H9 (cell line): ENCODE measurements at regions not wholly inside any gene's neighbourhood (a gene's known extent, or its start where the extent isn't known, plus 50 kb on each side); places are given as distances from the start of the nearest gene placed in this dataset.

Experiments
- DNase-seq: peaks from one replicate; pipeline ENCODE4 v3.0.0-alpha.2; 2017
- H2AFZ ChIP-seq: one replicate; pipeline ENCODE4 v1.6.1; 2013; ENCODE audit warnings: mild to moderate bottlenecking, low read length, control low read depth, moderate library complexity
- H2AK5ac ChIP-seq: 2 replicates; pipeline ENCODE4 v1.6.1; 2013; ENCODE audit warnings: low read length, control low read depth, mixed read lengths; ENCODE audit not compliant: insufficient read length
- H2BK120ac ChIP-seq: one replicate; pipeline ENCODE4 v1.6.1; 2013; ENCODE audit warnings: low read depth, mild to moderate bottlenecking, low read length, control low read depth, inconsistent platforms; ENCODE audit not compliant: poor library complexity, severe bottlenecking
- H2BK12ac ChIP-seq: 2 replicates; pipeline ENCODE4 v1.6.1; 2013; ENCODE audit warnings: low read length, control low read depth, mixed read lengths, low read depth; ENCODE audit not compliant: insufficient read length
- H2BK15ac ChIP-seq: 2 replicates; pipeline ENCODE4 v1.6.1; 2013; ENCODE audit warnings: low read depth, low read length, control low read depth
- H2BK20ac ChIP-seq: one replicate; pipeline ENCODE4 v1.6.1; 2013; ENCODE audit warnings: low read depth, mild to moderate bottlenecking, low read length, control low read depth, inconsistent platforms; ENCODE audit not compliant: poor library complexity, severe bottlenecking
- H2BK5ac ChIP-seq: 2 replicates; pipeline ENCODE4 v1.6.1; 2013; ENCODE audit warnings: low read length, control low read depth, mixed read lengths; ENCODE audit not compliant: insufficient read length
- H3K14ac ChIP-seq: 2 replicates; pipeline ENCODE4 v1.6.1; 2013; ENCODE audit warnings: low read length, control low read depth; ENCODE audit not compliant: insufficient read depth
- H3K18ac ChIP-seq: 2 replicates; pipeline ENCODE4 v1.6.1; 2013; ENCODE audit warnings: low read depth, mild to moderate bottlenecking, mixed read lengths, low read length, control low read depth; ENCODE audit not compliant: insufficient read length
- H3K23ac ChIP-seq: 2 replicates; pipeline ENCODE4 v1.6.1; 2013; ENCODE audit warnings: low read length, control low read depth, mixed read lengths, low read depth; ENCODE audit not compliant: insufficient read length
- H3K23me2 ChIP-seq: 2 replicates; pipeline ENCODE4 v1.6.1; 2013; ENCODE audit warnings: low read depth, mild to moderate bottlenecking, mixed read lengths, low read length, control low read depth; ENCODE audit not compliant: insufficient read length, poor library complexity, severe bottlenecking
- H3K27ac ChIP-seq: 2 replicates; pipeline ENCODE4 v1.5.1; 2013; ENCODE audit warnings: low read length, control low read depth, mixed read lengths, low read depth; ENCODE audit not compliant: insufficient read length
- H3K27me3 ChIP-seq: 2 replicates; pipeline ENCODE4 v1.6.1; 2013; ENCODE audit warnings: low read length, control low read depth, inconsistent platforms; ENCODE audit not compliant: insufficient read depth
- H3K4ac ChIP-seq: 2 replicates; pipeline ENCODE4 v1.6.1; 2013; ENCODE audit warnings: low read depth, mild to moderate bottlenecking, control low read depth, inconsistent platforms, low read length, moderate library complexity
- H3K4me1 ChIP-seq: 2 replicates; pipeline ENCODE4 v1.6.1; 2013; ENCODE audit warnings: low read length, control low read depth, inconsistent platforms; ENCODE audit not compliant: insufficient read depth
- H3K4me2 ChIP-seq: 2 replicates; pipeline ENCODE4 v1.6.1; 2013; ENCODE audit warnings: low read length, control low read depth, mixed read lengths; ENCODE audit not compliant: insufficient read length, insufficient read depth
- H3K56ac ChIP-seq: 2 replicates; pipeline ENCODE4 v1.6.1; 2013; ENCODE audit warnings: low read depth, mild to moderate bottlenecking, mixed read lengths, low read length, control low read depth; ENCODE audit not compliant: insufficient read length
- H3K79me1 ChIP-seq: 2 replicates; pipeline ENCODE4 v1.6.1; 2013; ENCODE audit warnings: low read depth, mild to moderate bottlenecking, moderate library complexity, low read length, control low read depth, inconsistent platforms; ENCODE audit not compliant: insufficient read depth, poor library complexity, severe bottlenecking
- H3K79me2 ChIP-seq: 2 replicates; pipeline ENCODE4 v1.6.1; 2013; ENCODE audit warnings: low read length, control low read depth, inconsistent platforms; ENCODE audit not compliant: insufficient read depth
- H3K9ac ChIP-seq: 2 replicates; pipeline ENCODE4 v1.6.1; 2013; ENCODE audit warnings: low read length, control low read depth, mixed read lengths; ENCODE audit not compliant: insufficient read length; ENCODE audit errors: extremely low read depth
- H3K9me3 ChIP-seq: one replicate; pipeline ENCODE4 v1.6.1; 2013; ENCODE audit warnings: low read depth, low read length, inconsistent platforms; ENCODE audit not compliant: control insufficient read depth
- H3T11ph ChIP-seq: one replicate; pipeline ENCODE4 v1.6.1; 2013; ENCODE audit warnings: mild to moderate bottlenecking, low read length, control low read depth, inconsistent platforms
- H4K20me1 ChIP-seq: one replicate; pipeline ENCODE4 v1.6.1; 2013; ENCODE audit not compliant: control insufficient read depth, insufficient read length, insufficient read depth
- H4K5ac ChIP-seq: 2 replicates; pipeline ENCODE4 v1.6.1; 2013; ENCODE audit warnings: low read depth, mild to moderate bottlenecking, mixed read lengths, low read length, control low read depth; ENCODE audit not compliant: insufficient read length
- H4K8ac ChIP-seq: replicated peaks from 2 replicates; pipeline ENCODE4 v1.6.1; 2013; ENCODE audit warnings: low read length, control low read depth, mixed read lengths, low read depth; ENCODE audit not compliant: insufficient read length
- H4K91ac ChIP-seq: 2 replicates; pipeline ENCODE4 v1.6.1; 2013; ENCODE audit warnings: low read depth, mild to moderate bottlenecking, moderate library complexity, mixed read lengths, low read length, control low read depth; ENCODE audit not compliant: insufficient read length
- H3K27ac Mint-ChIP-seq, 3 experiments: 2 replicates in 2 of 3; 3 replicates in 1 of 3; pipeline ENCODE4 v1.8.0; 2020 to 2021; ENCODE audit warnings: mixed read lengths in 3 of 3, mild to moderate bottlenecking in 1 of 3, moderate library complexity in 1 of 3
- H3K27me3 Mint-ChIP-seq: 2 replicates; pipeline ENCODE4 v1.8.0; 2021; ENCODE audit warnings: low read depth, mild to moderate bottlenecking, moderate library complexity, mixed read lengths
- H3K36me3 Mint-ChIP-seq, 3 experiments: 2 replicates in 2 of 3; 3 replicates in 1 of 3; pipeline ENCODE4 v1.8.0; 2020 to 2021; ENCODE audit warnings: low read depth in 3 of 3, mixed read lengths in 3 of 3; ENCODE audit not compliant: insufficient read depth in 1 of 3
- H3K4me1 Mint-ChIP-seq, 2 experiments: 2 replicates each; pipeline ENCODE4 v1.8.0; 2020; ENCODE audit warnings: mixed read lengths in 2 of 2
- H3K4me3 Mint-ChIP-seq, 2 experiments: 2 replicates in 1 of 2; 3 replicates in 1 of 2; pipeline ENCODE4 v1.8.0; 2020 to 2021; ENCODE audit warnings: mild to moderate bottlenecking in 2 of 2, mixed read lengths in 2 of 2, moderate library complexity in 1 of 2
- H3K9me3 Mint-ChIP-seq, 2 experiments: 2 replicates in 1 of 2; 3 replicates in 1 of 2; pipeline ENCODE4 v1.8.0; 2020; ENCODE audit warnings: mild to moderate bottlenecking in 2 of 2, mixed read lengths in 2 of 2, moderate library complexity in 1 of 2
- WGBS: extraction: QIAGEN DNeasy Blood & Tissue Kit; methylation state at CpG from one replicate; pipeline ENCODE4 v1.1.7; 2013; ENCODE audit warnings: missing lambda C conversion rate, low lambda C conversion rate, mixed read lengths; ENCODE audit not compliant: insufficient read length; ENCODE audit errors: extremely low coverage; 5-methylcytosine and 5-hydroxymethylcytosine counted together
- TF ChIP-seq, protein P1 (sequence below): fragments of 200-600 bp; sonication (generic); conservative IDR thresholded peaks from 3 replicates; pipeline ENCODE4 v1.8.0; 2021; ENCODE audit warnings: antibody characterized with exemption, mild to moderate bottlenecking

DNA sequence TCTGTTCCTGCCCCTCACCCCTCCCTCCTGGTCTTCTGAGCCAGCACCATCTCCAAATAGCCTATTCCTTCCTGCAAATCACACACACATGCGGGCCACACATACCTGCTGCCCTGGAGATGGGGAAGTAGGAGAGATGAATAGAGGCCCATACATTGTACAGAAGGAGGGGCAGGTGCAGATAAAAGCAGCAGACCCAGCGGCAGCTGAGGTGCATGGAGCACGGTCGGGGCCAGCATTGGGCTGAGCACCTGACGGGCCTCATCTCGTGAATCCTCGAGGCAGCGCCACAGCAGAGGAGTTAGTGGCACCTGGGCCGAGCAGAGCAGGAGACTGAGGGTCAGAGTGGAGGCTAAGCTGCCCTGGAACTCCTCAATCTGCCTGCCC lies 941.8 kb downstream of the BRD1 start:
- Histone ChIP-seq H4K8ac (no peak overlapping the region), H3K4me1 (no peaks in the 10 kb centered on the region), H2BK5ac (no peak overlapping the region), H4K91ac (no peak overlapping the region), H3K9me3 (no peaks in the 10 kb centered on the region), H3K14ac (no peak overlapping the region), H3K4ac (no peak overlapping the region), H3K18ac (no peak overlapping the region), H3K79me2 (no peaks in the 10 kb centered on the region), H2BK120ac (no peak overlapping the region), H3K27ac (no peak overlapping the region), H3K23me2 (no peaks in the 10 kb centered on the region), H3K9ac (no peak overlapping the region), H3K27me3 (no peaks in the 10 kb centered on the region), H3K79me1 (no peaks in the 10 kb centered on the region), H4K20me1 (no peaks in the 10 kb centered on the region), H2BK15ac (no peak overlapping the region), H4K5ac (no peak overlapping the region), H3T11ph (no peak overlapping the region), H3K56ac (no peak overlapping the region), H3K23ac (no peak overlapping the region), H2AFZ (no peak overlapping the region), H3K4me2 (no peak overlapping the region), H2AK5ac (no peak overlapping the region), H2BK20ac (no peak overlapping the region), H2BK12ac (no peak overlapping the region)
- Mint-ChIP-seq H3K36me3 (0 out of 7 replicates have a peak, but pooled peaks cover 0 to 2% (median 0%) of the 10 kb centered on the region in 3 experiments), H3K4me1 (peaks cover 0 to 5% of the 10 kb centered on the region in 2 experiments; a peak in 1 of 4 replicates), H3K4me3 (no peak overlapping the region), H3K9me3 (no peaks in the 10 kb centered on the region), H3K27ac (no peak overlapping the region), H3K27me3 (peaks cover 13% of the 10 kb centered on the region)
- WGBS, result no CpG with 5 or more reads among the region's 9 CpGs
- peak; percentile 20 for DNase-seq
- TF ChIP-seq, protein P1, sequence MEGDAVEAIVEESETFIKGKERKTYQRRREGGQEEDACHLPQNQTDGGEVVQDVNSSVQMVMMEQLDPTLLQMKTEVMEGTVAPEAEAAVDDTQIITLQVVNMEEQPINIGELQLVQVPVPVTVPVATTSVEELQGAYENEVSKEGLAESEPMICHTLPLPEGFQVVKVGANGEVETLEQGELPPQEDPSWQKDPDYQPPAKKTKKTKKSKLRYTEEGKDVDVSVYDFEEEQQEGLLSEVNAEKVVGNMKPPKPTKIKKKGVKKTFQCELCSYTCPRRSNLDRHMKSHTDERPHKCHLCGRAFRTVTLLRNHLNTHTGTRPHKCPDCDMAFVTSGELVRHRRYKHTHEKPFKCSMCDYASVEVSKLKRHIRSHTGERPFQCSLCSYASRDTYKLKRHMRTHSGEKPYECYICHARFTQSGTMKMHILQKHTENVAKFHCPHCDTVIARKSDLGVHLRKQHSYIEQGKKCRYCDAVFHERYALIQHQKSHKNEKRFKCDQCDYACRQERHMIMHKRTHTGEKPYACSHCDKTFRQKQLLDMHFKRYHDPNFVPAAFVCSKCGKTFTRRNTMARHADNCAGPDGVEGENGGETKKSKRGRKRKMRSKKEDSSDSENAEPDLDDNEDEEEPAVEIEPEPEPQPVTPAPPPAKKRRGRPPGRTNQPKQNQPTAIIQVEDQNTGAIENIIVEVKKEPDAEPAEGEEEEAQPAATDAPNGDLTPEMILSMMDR, result no peak
